Upper lobe of left lung (tissue), 4 donors: ENCODE measurements at regions not wholly inside any gene's neighbourhood (a gene's known extent, or its start where the extent isn't known, plus 50 kb on each side); places are given as distances from the start of the nearest gene placed in this dataset.

Experiments used
- POLR2A ChIP-seq, 4 donors: fragments of 450-650 bp; IDR thresholded peaks; one replicate each; pipeline ENCODE4 v1.5.1; 2016 to 2017; ENCODE audit warnings: antibody characterized with exemption in 4 of 4, mild to moderate bottlenecking in 2 of 4
- TF ChIP-seq, protein P1 (sequence below), 6 experiments: fragments of 450-650 bp in 4 of 6; fragments of 200-600 bp in 2 of 6; sonication (generic) in 2 of 6; IDR thresholded peaks; one replicate each; pipeline ENCODE4 v1.5.1; 2016 to 2019; ENCODE audit warnings: antibody characterized with exemption in 6 of 6

DNA sequence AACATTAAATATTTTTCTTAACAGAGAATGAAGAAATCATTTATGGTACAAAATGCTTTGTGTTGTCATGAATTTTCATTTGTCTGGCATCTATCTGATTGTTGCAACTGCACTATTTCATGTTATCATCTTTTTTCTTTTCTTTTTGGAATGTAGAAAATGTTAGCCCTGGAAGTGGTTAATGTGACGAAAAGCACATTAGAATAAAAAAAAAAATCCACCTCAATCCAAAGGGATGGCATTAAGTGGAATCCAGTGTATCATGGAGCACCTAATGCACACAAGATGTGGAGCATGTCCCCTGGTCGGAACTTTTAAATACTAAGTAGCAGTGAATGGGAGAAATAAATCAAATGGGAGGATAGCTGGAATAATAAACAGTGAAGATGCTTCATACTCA lies 172.9 kb upstream of the MCHR2 start:
- TF ChIP-seq, protein P1, sequence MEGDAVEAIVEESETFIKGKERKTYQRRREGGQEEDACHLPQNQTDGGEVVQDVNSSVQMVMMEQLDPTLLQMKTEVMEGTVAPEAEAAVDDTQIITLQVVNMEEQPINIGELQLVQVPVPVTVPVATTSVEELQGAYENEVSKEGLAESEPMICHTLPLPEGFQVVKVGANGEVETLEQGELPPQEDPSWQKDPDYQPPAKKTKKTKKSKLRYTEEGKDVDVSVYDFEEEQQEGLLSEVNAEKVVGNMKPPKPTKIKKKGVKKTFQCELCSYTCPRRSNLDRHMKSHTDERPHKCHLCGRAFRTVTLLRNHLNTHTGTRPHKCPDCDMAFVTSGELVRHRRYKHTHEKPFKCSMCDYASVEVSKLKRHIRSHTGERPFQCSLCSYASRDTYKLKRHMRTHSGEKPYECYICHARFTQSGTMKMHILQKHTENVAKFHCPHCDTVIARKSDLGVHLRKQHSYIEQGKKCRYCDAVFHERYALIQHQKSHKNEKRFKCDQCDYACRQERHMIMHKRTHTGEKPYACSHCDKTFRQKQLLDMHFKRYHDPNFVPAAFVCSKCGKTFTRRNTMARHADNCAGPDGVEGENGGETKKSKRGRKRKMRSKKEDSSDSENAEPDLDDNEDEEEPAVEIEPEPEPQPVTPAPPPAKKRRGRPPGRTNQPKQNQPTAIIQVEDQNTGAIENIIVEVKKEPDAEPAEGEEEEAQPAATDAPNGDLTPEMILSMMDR (IDR thresholded peaks at IDR 0.05), result no peak
- TF ChIP-seq POLR2A (IDR thresholded peaks at IDR 0.05), result no peak
